Vagina (tissue), 2 donors: ENCODE measurements at regions not wholly inside any gene's neighbourhood (a gene's known extent, or its start where the extent isn't known, plus 50 kb on each side); places are given as distances from the start of the nearest gene placed in this dataset.

ENCODE experiments used
- CTCF ChIP-seq, 3 experiments: fragments of 450-650 bp in 2 of 3; fragments of 200-600 bp in 1 of 3; sonication (generic) in 1 of 3; IDR thresholded peaks; one replicate each; pipeline ENCODE4 v1.5.1; 2017 to 2019; ENCODE audit warnings: antibody characterized with exemption in 3 of 3, mild to moderate bottlenecking in 2 of 3, moderate library complexity in 2 of 3
- POLR2AphosphoS5 ChIP-seq, 2 donors: sonication (generic); formaldehyde crosslinking; IDR thresholded peaks; one replicate each; pipeline ENCODE4 v1.9.0; 2017; ENCODE audit warnings: antibody characterized with exemption in 2 of 2, mild to moderate bottlenecking in 2 of 2, low read depth in 1 of 2; ENCODE audit not compliant: insufficient read depth in 1 of 2

DNA sequence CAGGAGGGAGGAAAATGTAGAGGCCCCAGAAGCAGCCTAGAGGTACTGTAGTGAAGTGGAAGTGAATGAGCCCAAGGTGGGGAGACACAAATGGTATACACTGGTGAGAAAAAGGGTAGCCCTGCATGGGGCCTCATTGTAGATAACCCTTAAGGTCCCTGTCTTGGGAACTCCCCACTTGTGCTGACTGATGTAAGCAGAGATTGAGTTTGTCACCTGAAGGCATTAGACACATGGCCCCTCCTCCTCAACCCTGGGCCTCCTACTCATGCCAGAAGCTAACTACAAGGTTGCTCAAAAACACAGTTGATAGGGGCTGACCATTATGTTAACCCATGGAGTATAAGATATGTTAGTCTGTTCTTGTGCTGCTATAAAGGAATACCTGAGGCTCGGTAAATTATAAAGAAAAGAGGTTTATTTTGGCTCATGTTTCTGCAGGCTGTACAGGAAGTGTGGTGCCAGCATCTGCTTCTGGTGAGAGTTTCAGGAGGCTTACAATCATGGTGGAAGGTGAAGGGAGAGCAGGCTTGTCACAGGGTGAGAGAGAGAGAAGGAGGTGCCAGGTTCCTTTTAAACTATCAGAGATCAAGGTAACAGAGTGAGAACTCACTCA is 84.6 kb upstream of the RNU6-1 start:
- TF ChIP-seq CTCF (IDR thresholded peaks at IDR 0.05) = no peak
- TF ChIP-seq POLR2AphosphoS5 (IDR thresholded peaks at IDR 0.05; ENCODE audit: insufficient read depth in 1 of 2, low read depth in 1 of 2) = no peak
